Osteoblast (primary cell): ENCODE measurements at regions not wholly inside any gene's neighbourhood (a gene's known extent, or its start where the extent isn't known, plus 50 kb on each side); places are given as distances from the start of the nearest gene placed in this dataset.

ENCODE experiments used
- DNase-seq: peaks from one replicate; pipeline ENCODE4 v3.0.0; 2011; ENCODE audit warnings: low spot score, mixed read lengths; ENCODE audit not compliant: insufficient read length; ENCODE audit errors: missing footprints
- H2AFZ ChIP-seq: 2 replicates; pipeline ENCODE4 v1.6.0; 2011; ENCODE audit warnings: mild to moderate bottlenecking, low read length
- H3K27ac ChIP-seq: 2 replicates; pipeline ENCODE4 v1.5.1; 2011; ENCODE audit warnings: mild to moderate bottlenecking, low read depth, low read length, moderate library complexity
- H3K27me3 ChIP-seq: 2 replicates; pipeline ENCODE4 v1.6.0; 2012; ENCODE audit warnings: mild to moderate bottlenecking, control low read depth, inconsistent platforms, low read length, moderate library complexity; ENCODE audit not compliant: insufficient read depth
- H3K36me3 ChIP-seq: 2 replicates; pipeline ENCODE4 v1.5.1; 2011; ENCODE audit warnings: mild to moderate bottlenecking, low read length, control low read depth, moderate library complexity; ENCODE audit not compliant: insufficient read depth
- H3K4me1 ChIP-seq: 2 replicates; pipeline ENCODE4 v1.5.1; 2011; ENCODE audit warnings: mild to moderate bottlenecking, low read length, control low read depth, moderate library complexity; ENCODE audit not compliant: insufficient read depth
- H3K4me2 ChIP-seq: 2 replicates; pipeline ENCODE4 v1.6.0; 2011; ENCODE audit warnings: mild to moderate bottlenecking, low read length; ENCODE audit not compliant: insufficient read depth
- H3K4me3 ChIP-seq: fragments of 200-600 bp; sonication (generic); 3 replicates; pipeline ENCODE4 v1.5.1; 2012; ENCODE audit warnings: mild to moderate bottlenecking, low read length, inconsistent platforms; ENCODE audit not compliant: insufficient read depth
- H3K79me2 ChIP-seq: 2 replicates; pipeline ENCODE4 v1.6.0; 2012; ENCODE audit warnings: mild to moderate bottlenecking, low read length, control low read depth, inconsistent platforms; ENCODE audit not compliant: insufficient read depth
- H3K9me3 ChIP-seq: 2 replicates; pipeline ENCODE4 v1.5.1; 2011; ENCODE audit warnings: low read depth, low read length, control low read depth
- H4K20me1 ChIP-seq: 2 replicates; pipeline ENCODE4 v1.6.0; 2012; ENCODE audit warnings: mild to moderate bottlenecking, low read length, control low read depth; ENCODE audit not compliant: insufficient read depth
- CTCF ChIP-seq: IDR thresholded peaks from 2 replicates; pipeline ENCODE4 v1.5.1; 2011; ENCODE audit warnings: mild to moderate bottlenecking, low read depth, low read length, moderate library complexity; ENCODE audit errors: extremely low read depth

DNA sequence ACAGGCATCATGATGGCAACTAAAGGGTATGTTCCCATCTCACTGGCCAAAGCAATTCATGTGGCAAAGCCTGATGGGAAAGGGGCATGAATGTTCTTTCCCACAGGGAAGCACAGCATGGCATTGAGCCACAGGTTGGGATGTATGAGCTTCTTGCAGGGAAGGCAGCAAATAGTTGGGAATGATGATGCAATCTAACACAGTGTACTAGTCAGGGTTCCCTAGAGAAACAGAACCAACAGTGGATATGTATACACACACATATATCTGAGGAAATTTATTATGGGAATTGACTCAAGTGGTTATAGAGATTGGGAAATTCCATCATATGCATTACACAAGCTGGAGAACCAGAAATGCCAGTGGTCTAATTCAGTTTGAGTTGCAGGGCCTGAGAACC, 253.6 kb upstream of the NPVF start:
- Histone ChIP-seq H3K79me2 (no peaks in the 10 kb centered on the region), H3K27ac (no peak overlapping the region), H3K4me3 (no peak overlapping the region), H4K20me1 (no peaks in the 10 kb centered on the region), H2AFZ (no peak overlapping the region), H3K36me3 (no peaks in the 10 kb centered on the region), H3K9me3 (no peaks in the 10 kb centered on the region), H3K27me3 (no peaks in the 10 kb centered on the region), H3K4me2 (no peak overlapping the region), H3K4me1 (no peaks in the 10 kb centered on the region)
- no peak for DNase-seq
- TF ChIP-seq CTCF, result no peak

- H3K4me1 ChIP-seq, result no peaks in the 10 kb centered on the region
- no peak for TF ChIP-seq CTCF
- no peaks in the 10 kb centered on the region for H3K79me2 ChIP-seq
- no peak overlapping the region for H3K4me2 ChIP-seq
- no peak overlapping the region for H3K4me3 ChIP-seq
- no peaks in the 10 kb centered on the region for H3K27me3 ChIP-seq
- no peaks in the 10 kb centered on the region for H4K20me1 ChIP-seq
- H2AFZ ChIP-seq, result no peak overlapping the region
- no peaks in the 10 kb centered on the region for H3K9me3 ChIP-seq
- H3K36me3 ChIP-seq, result no peaks in the 10 kb centered on the region
- DNase-seq, result no peak
- no peak overlapping the region for H3K27ac ChIP-seq
Observed at GRCh38 chr7:25482631-25483030, 254.3 kb upstream of the NPVF start.

DNA sequence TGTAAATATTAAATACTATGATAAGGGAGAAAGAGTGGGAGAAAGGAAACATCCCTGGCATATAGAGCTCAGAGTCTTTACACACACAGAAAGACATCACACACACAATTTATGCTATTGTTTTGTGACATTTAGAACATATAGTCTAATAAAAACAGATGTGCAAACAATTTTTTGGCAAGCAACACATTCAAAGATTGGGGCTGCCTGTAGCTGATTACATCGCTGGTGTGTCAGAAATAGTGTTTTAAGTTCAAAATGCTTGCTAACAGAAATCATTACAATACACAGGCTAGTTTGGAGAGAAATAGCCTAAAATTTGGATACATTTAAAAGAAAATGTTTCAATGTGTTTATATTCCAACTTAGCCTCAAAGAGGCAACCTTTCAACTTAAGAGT, 256.7 kb upstream of the NPVF start:
- Histone ChIP-seq H3K9me3 (no peaks in the 10 kb centered on the region), H3K4me2 (no peak overlapping the region), H3K4me1 (no peaks in the 10 kb centered on the region), H3K36me3 (no peaks in the 10 kb centered on the region), H3K79me2 (no peaks in the 10 kb centered on the region), H3K4me3 (no peak overlapping the region), H4K20me1 (no peaks in the 10 kb centered on the region), H3K27me3 (no peaks in the 10 kb centered on the region), H2AFZ (no peak overlapping the region), H3K27ac (no peak overlapping the region)
- no peak for DNase-seq
- TF ChIP-seq CTCF, result no peak

DNA sequence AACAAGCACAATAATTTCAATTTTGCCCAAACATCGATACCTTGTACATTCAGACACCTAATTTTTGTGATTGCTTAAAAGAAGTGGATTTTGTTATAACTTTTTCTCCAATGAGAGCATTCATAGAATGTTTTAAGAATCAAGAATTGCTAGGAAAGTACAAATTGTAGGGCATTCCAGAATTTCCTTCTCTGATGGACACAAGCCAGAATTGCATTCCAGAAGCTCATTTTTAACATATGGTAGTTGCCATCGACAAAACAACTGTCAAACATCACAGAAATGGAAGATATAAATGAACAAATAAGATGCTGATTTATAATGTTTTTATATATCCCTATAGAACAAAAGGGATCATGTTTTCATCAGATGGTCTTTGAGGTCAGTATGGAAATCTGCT, 258.4 kb upstream of the NPVF start:
- no peak for TF ChIP-seq CTCF
- no peak overlapping the region for H3K4me3 ChIP-seq
- no peaks in the 10 kb centered on the region for H4K20me1 ChIP-seq
- no peaks in the 10 kb centered on the region for H3K9me3 ChIP-seq
- H3K79me2 ChIP-seq, result no peaks in the 10 kb centered on the region
- no peak for DNase-seq
- H3K27ac ChIP-seq, result no peak overlapping the region
- no peak overlapping the region for H2AFZ ChIP-seq
- H3K4me2 ChIP-seq, result no peak overlapping the region
- H3K4me1 ChIP-seq, result no peaks in the 10 kb centered on the region
- H3K27me3 ChIP-seq, result no peaks in the 10 kb centered on the region
- H3K36me3 ChIP-seq, result no peaks in the 10 kb centered on the region
